HG03354 (cell line): ENCODE measurements at regions not wholly inside any gene's neighbourhood (a gene's known extent, or its start where the extent isn't known, plus 50 kb on each side); places are given as distances from the start of the nearest gene placed in this dataset.

Source experiments
- ATAC-seq: cut with Tn5 transposase; IDR thresholded peaks from one replicate; pipeline ENCODE4 v1.9.1; 2021; ENCODE audit warnings: mild to moderate bottlenecking; ENCODE audit not compliant: unreplicated experiment, poor library complexity, severe bottlenecking

GRCh38 chr9:107155244-107155817 is 127.7 kb upstream of the RAD23B start:
- no peak for ATAC-seq

- peak; percentile 79 for ATAC-seq
Measured at GRCh38 chr9:107158321-107158720, 124.8 kb upstream of the RAD23B start.

- no peak for ATAC-seq
Measured at GRCh38 chr9:107161338-107161737, 121.7 kb upstream of the RAD23B start.

- ATAC-seq: no peak
Measured at GRCh38 chr9:107163370-107163769, 119.7 kb upstream of the RAD23B start.

GRCh38 chr9:107169796-107170195 is 113.3 kb upstream of the RAD23B start:
- ATAC-seq: no peak

GRCh38 chr9:107170801-107171200 is 112.3 kb upstream of the RAD23B start:
- ATAC-seq: no peak

- ATAC-seq: peak; percentile 84
Measured at GRCh38 chr9:107172160-107172978, 110.7 kb upstream of the RAD23B start.

GRCh38 chr9:107172979-107173347 is 110.1 kb upstream of the RAD23B start:
- peak; percentile 41 for ATAC-seq

GRCh38 chr9:107173422-107174180 is 109.5 kb upstream of the RAD23B start:
- ATAC-seq: no peak

- no peak for ATAC-seq
Measured at GRCh38 chr9:107174441-107174840, 108.6 kb upstream of the RAD23B start.

- ATAC-seq: no peak
Measured at GRCh38 chr9:107175041-107175440, 108.0 kb upstream of the RAD23B start.

GRCh38 chr9:107175816-107176435 is 107.2 kb upstream of the RAD23B start:
- ATAC-seq: no peak

GRCh38 chr9:107176436-107177151 is 106.5 kb upstream of the RAD23B start:
- no peak for ATAC-seq

- no peak for ATAC-seq
Measured at GRCh38 chr9:107177243-107177839, 105.7 kb upstream of the RAD23B start.

GRCh38 chr9:107177857-107178256 is 105.2 kb upstream of the RAD23B start:
- ATAC-seq: no peak

- no peak for ATAC-seq
Measured at GRCh38 chr9:107178293-107178692, 104.8 kb upstream of the RAD23B start.

GRCh38 chr9:107180206-107180605 is 102.9 kb upstream of the RAD23B start:
- no peak for ATAC-seq

- no peak for ATAC-seq
Measured at GRCh38 chr9:107183176-107183575, 99.9 kb upstream of the RAD23B start.

GRCh38 chr9:107188376-107188775 is 94.7 kb upstream of the RAD23B start:
- no peak for ATAC-seq
